Gastroesophageal sphincter (tissue), 4 donors: ENCODE measurements at regions not wholly inside any gene's neighbourhood (a gene's known extent, or its start where the extent isn't known, plus 50 kb on each side); places are given as distances from the start of the nearest gene placed in this dataset.

Experiments used
- ATAC-seq: fragments of 150-250 bp; one replicate; pipeline ENCODE4 v1.9.1; 2016; ENCODE audit warnings: mild to moderate bottlenecking, moderate library complexity
- H3K27ac ChIP-seq, 4 donors: fragments of 200-600 bp; sonication (generic) in 3 of 4; 1 replicate in 3 of 4; 2 replicates in 1 of 4; pipeline ENCODE4 v1.5.1; 2016 to 2019
- H3K27me3 ChIP-seq: fragments of 200-600 bp; sonication (generic); one replicate; pipeline ENCODE4 v1.5.1; 2019
- H3K36me3 ChIP-seq, 2 donors: fragments of 200-600 bp; sonication (generic); one replicate each; pipeline ENCODE4 v1.5.1; 2019; ENCODE audit warnings: control low read depth in 1 of 2
- H3K4me1 ChIP-seq, 3 donors: fragments of 200-600 bp; sonication (generic); 1 replicate in 2 of 3; 2 replicates in 1 of 3; pipeline ENCODE4 v1.5.1; 2016 to 2019; ENCODE audit warnings: control low read depth in 2 of 3
- H3K4me3 ChIP-seq, 2 donors: fragments of 200-600 bp; sonication (generic); one replicate each; pipeline ENCODE4 v1.5.1; 2019; ENCODE audit warnings: mild to moderate bottlenecking in 1 of 2, moderate library complexity in 1 of 2
- H3K9me3 ChIP-seq, 3 donors: fragments of 200-600 bp; sonication (generic); one replicate each; pipeline ENCODE4 v1.5.1; 2017 to 2019; ENCODE audit warnings: control low read depth in 2 of 3
- CTCF ChIP-seq, 4 experiments: fragments of 200-600 bp in 2 of 4; fragments of 450-650 bp in 2 of 4; sonication (generic) in 1 of 4; IDR thresholded peaks; one replicate each; pipeline ENCODE4 v1.5.1; 2017 to 2019; ENCODE audit warnings: antibody characterized with exemption in 4 of 4, mild to moderate bottlenecking in 2 of 4, moderate library complexity in 2 of 4
- EP300 ChIP-seq: sonication (generic); formaldehyde crosslinking; IDR thresholded peaks from one replicate; pipeline ENCODE4 v1.6.1; 2017; ENCODE audit warnings: antibody characterized with exemption, mild to moderate bottlenecking
- POLR2A ChIP-seq, 2 donors: fragments of 450-650 bp; IDR thresholded peaks; one replicate each; pipeline ENCODE4 v1.6.1; 2017; ENCODE audit warnings: antibody characterized with exemption in 2 of 2, mild to moderate bottlenecking in 2 of 2, moderate library complexity in 1 of 2
- POLR2AphosphoS5 ChIP-seq: sonication (generic); formaldehyde crosslinking; IDR thresholded peaks from one replicate; pipeline ENCODE4 v1.6.1; 2017; ENCODE audit warnings: antibody characterized with exemption
- WGBS, 2 donors: methylation state at CpG; one replicate each; pipeline ENCODE4 v1.1.5; 2018; ENCODE audit warnings: low coverage in 1 of 2; 5-methylcytosine and 5-hydroxymethylcytosine counted together

GRCh38 chr2:118437501-118437900 is 349.2 kb downstream of the INSIG2 start:
- no peak for ATAC-seq
- H3K9me3 ChIP-seq, result no peaks in the 10 kb centered on the region
- H3K27ac ChIP-seq, result no peak overlapping the region
- 63 to 83% methylated on average over 1 of the region's 1 CpG for WGBS, 2 donors
- H3K4me3 ChIP-seq, result no peak overlapping the region
- TF ChIP-seq POLR2A (IDR thresholded peaks at IDR 0.05), result no peak
- TF ChIP-seq POLR2AphosphoS5, result no peak
- no peak for TF ChIP-seq CTCF (IDR thresholded peaks at IDR 0.05)
- TF ChIP-seq EP300, result no peak
- H3K36me3 ChIP-seq, result no peaks in the 10 kb centered on the region
- peaks cover 9% of the 10 kb centered on the region for H3K27me3 ChIP-seq
- no peaks in the 10 kb centered on the region for H3K4me1 ChIP-seq

DNA sequence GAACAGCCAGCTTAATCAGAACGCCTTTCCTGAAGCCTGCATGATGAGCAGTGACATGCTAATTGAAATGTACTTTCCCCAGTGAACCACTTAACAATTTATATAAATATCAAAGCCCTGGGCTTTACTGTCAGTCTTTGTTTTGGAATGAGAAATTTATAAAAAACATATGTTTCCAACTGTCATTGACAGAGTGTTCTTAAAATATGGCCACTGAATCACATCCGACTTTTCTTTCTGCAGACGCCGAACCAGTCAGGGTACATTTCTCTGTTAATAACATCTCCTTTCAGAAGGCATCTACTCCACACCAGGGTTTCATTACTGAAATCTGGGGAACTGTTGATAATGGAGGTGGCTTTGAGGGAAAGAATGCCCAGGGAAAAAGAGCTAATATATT is 343.7 kb downstream of the INSIG2 start:
- TF ChIP-seq POLR2AphosphoS5 (no peak), POLR2A (IDR thresholded peaks at IDR 0.05) (no peak), EP300 (no peak)
- Histone ChIP-seq H3K36me3 (no peaks in the 10 kb centered on the region), H3K4me1 (no peaks in the 10 kb centered on the region), H3K9me3 (peaks cover 0 to 11% (median 0%) of the 10 kb centered on the region in 3 donors), H3K27me3 (peaks cover 20% of the 10 kb centered on the region), H3K4me3 (no peak overlapping the region), H3K27ac (no peak overlapping the region)
- ATAC-seq, result no peak
- WGBS, 2 donors, result 44 to 66% methylated on average over 1 to 4 of the region's 4 CpGs

DNA sequence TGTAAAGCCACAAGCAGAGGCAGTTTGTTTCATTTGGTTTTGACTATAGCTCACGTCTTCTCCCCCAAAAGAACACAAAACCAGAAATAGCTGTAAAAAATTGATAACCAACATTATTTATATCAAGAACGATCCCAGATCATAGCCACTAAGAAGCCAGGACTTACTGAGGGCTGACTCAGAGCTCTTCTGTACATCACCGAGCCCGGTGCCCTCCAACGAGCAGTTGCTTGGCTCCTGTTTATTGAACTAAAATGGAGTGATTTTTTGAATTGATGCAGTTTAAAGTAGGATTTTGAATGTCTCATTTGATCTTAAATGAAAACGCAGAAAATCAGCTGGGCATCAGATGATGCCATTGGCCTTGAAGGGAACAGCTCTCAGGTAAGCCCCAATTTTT is 343.3 kb downstream of the INSIG2 start:
- Histone ChIP-seq H3K9me3 (peaks cover 0 to 11% (median 0%) of the 10 kb centered on the region in 3 donors), H3K4me1 (no peaks in the 10 kb centered on the region), H3K27me3 (peaks cover 21% of the 10 kb centered on the region), H3K36me3 (no peaks in the 10 kb centered on the region), H3K27ac (no peak overlapping the region), H3K4me3 (no peak overlapping the region)
- WGBS, 2 donors, result 72 to 79% methylated on average over 5 to 6 of the region's 6 CpGs
- TF ChIP-seq CTCF (IDR thresholded peaks at IDR 0.05) (no peak), EP300 (no peak), POLR2AphosphoS5 (no peak), POLR2A (IDR thresholded peaks at IDR 0.05) (no peak)
- no peak for ATAC-seq

DNA sequence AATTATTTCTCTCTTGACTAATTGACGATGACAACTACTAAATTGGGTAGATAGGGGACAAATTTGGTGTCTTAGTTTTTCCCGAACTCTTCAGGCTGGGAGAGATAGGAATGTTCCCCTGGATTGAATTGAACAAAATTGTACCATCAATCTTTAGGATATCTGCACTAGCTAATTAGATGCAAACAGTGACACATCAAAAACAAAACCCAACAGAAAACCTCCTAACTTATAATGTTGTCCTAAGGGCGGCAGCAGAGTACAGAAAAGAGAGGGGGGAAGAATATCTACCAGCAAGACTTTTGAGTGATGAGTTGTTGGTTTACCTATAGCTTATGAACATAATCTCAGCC is 342.9 kb downstream of the INSIG2 start:
- WGBS, 2 donors, result 63 to 77% methylated on average over 3 of the region's 3 CpGs
- TF ChIP-seq EP300 (no peak), POLR2AphosphoS5 (no peak), CTCF (IDR thresholded peaks at IDR 0.05) (no peak), POLR2A (IDR thresholded peaks at IDR 0.05) (no peak)
- H3K27me3 ChIP-seq, result peaks cover 22% of the 10 kb centered on the region

GRCh38 chr2:118430510-118431164 is 342.4 kb downstream of the INSIG2 start:
- H3K27ac ChIP-seq, result no peak overlapping the region
- 62 to 73% methylated on average over 3 to 4 of the region's 4 CpGs for WGBS, 2 donors
- TF ChIP-seq CTCF (IDR thresholded peaks at IDR 0.05) (no peak), POLR2A (IDR thresholded peaks at IDR 0.05) (no peak), POLR2AphosphoS5 (no peak), EP300 (no peak)
- H3K4me3 ChIP-seq, result no peak overlapping the region
- peaks cover 18% of the 10 kb centered on the region for H3K27me3 ChIP-seq
- no peak for ATAC-seq
- no peaks in the 10 kb centered on the region for H3K4me1 ChIP-seq
- H3K36me3 ChIP-seq, result no peaks in the 10 kb centered on the region
- H3K9me3 ChIP-seq, result peaks cover 0 to 11% (median 0%) of the 10 kb centered on the region in 3 donors

More for the DNA sequence above, 342.9 kb downstream of the INSIG2 start:
- Histone ChIP-seq H3K27ac (no peak overlapping the region), H3K4me3 (no peak overlapping the region), H3K9me3 (peaks cover 0 to 11% (median 0%) of the 10 kb centered on the region in 3 donors), H3K4me1 (no peaks in the 10 kb centered on the region), H3K36me3 (no peaks in the 10 kb centered on the region)
- no peak for ATAC-seq
